ENCODE measurements at regions not wholly inside any gene's neighbourhood (a gene's known extent, or its start where the extent isn't known, plus 50 kb on each side); places are given as distances from the start of the nearest gene placed in this dataset.

DNA sequence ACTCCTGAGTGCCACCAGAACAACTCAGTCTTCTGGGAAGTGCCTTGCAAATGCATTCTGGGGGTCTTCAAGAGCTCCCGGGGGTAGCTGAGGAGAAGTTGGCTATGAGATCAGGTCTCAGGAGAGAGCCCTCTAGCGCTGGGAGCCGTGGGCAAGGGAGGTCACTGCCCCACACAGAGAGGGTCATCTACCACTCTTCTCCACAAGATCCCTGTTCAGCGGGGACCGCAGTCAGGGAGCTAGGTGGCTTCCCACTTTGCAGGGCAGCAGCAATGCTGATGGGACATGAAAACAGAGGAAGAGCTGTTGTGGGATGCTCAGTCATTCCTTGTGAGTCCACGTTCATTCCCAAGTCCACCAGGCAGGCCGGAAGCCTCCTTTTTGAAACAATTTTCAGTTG lies 66.6 kb downstream of the ACKR3 start (continued):
- TF ChIP-seq, protein P1, sequence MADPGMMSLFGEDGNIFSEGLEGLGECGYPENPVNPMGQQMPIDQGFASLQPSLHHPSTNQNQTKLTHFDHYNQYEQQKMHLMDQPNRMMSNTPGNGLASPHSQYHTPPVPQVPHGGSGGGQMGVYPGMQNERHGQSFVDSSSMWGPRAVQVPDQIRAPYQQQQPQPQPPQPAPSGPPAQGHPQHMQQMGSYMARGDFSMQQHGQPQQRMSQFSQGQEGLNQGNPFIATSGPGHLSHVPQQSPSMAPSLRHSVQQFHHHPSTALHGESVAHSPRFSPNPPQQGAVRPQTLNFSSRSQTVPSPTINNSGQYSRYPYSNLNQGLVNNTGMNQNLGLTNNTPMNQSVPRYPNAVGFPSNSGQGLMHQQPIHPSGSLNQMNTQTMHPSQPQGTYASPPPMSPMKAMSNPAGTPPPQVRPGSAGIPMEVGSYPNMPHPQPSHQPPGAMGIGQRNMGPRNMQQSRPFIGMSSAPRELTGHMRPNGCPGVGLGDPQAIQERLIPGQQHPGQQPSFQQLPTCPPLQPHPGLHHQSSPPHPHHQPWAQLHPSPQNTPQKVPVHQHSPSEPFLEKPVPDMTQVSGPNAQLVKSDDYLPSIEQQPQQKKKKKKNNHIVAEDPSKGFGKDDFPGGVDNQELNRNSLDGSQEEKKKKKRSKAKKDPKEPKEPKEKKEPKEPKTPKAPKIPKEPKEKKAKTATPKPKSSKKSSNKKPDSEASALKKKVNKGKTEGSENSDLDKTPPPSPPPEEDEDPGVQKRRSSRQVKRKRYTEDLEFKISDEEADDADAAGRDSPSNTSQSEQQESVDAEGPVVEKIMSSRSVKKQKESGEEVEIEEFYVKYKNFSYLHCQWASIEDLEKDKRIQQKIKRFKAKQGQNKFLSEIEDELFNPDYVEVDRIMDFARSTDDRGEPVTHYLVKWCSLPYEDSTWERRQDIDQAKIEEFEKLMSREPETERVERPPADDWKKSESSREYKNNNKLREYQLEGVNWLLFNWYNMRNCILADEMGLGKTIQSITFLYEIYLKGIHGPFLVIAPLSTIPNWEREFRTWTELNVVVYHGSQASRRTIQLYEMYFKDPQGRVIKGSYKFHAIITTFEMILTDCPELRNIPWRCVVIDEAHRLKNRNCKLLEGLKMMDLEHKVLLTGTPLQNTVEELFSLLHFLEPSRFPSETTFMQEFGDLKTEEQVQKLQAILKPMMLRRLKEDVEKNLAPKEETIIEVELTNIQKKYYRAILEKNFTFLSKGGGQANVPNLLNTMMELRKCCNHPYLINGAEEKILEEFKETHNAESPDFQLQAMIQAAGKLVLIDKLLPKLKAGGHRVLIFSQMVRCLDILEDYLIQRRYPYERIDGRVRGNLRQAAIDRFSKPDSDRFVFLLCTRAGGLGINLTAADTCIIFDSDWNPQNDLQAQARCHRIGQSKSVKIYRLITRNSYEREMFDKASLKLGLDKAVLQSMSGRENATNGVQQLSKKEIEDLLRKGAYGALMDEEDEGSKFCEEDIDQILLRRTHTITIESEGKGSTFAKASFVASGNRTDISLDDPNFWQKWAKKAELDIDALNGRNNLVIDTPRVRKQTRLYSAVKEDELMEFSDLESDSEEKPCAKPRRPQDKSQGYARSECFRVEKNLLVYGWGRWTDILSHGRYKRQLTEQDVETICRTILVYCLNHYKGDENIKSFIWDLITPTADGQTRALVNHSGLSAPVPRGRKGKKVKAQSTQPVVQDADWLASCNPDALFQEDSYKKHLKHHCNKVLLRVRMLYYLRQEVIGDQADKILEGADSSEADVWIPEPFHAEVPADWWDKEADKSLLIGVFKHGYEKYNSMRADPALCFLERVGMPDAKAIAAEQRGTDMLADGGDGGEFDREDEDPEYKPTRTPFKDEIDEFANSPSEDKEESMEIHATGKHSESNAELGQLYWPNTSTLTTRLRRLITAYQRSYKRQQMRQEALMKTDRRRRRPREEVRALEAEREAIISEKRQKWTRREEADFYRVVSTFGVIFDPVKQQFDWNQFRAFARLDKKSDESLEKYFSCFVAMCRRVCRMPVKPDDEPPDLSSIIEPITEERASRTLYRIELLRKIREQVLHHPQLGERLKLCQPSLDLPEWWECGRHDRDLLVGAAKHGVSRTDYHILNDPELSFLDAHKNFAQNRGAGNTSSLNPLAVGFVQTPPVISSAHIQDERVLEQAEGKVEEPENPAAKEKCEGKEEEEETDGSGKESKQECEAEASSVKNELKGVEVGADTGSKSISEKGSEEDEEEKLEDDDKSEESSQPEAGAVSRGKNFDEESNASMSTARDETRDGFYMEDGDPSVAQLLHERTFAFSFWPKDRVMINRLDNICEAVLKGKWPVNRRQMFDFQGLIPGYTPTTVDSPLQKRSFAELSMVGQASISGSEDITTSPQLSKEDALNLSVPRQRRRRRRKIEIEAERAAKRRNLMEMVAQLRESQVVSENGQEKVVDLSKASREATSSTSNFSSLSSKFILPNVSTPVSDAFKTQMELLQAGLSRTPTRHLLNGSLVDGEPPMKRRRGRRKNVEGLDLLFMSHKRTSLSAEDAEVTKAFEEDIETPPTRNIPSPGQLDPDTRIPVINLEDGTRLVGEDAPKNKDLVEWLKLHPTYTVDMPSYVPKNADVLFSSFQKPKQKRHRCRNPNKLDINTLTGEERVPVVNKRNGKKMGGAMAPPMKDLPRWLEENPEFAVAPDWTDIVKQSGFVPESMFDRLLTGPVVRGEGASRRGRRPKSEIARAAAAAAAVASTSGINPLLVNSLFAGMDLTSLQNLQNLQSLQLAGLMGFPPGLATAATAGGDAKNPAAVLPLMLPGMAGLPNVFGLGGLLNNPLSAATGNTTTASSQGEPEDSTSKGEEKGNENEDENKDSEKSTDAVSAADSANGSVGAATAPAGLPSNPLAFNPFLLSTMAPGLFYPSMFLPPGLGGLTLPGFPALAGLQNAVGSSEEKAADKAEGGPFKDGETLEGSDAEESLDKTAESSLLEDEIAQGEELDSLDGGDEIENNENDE (IDR thresholded peaks at IDR 0.05; ENCODE audit: insufficient replicate concordance, low read length) = no peak
- TF ChIP-seq EZH2 (IDR thresholded peaks at IDR 0.05; ENCODE audit: low read depth, low read length, severe bottlenecking) (no peak), HDAC6 (IDR thresholded peaks at IDR 0.05; ENCODE audit: low read depth, low read length) (no peak), TAF7 (optimal IDR thresholded peaks at IDR 0.05; ENCODE audit: borderline replicate concordance, low read depth, low read length) (no peak)
- TF ChIP-seq, protein P2, sequence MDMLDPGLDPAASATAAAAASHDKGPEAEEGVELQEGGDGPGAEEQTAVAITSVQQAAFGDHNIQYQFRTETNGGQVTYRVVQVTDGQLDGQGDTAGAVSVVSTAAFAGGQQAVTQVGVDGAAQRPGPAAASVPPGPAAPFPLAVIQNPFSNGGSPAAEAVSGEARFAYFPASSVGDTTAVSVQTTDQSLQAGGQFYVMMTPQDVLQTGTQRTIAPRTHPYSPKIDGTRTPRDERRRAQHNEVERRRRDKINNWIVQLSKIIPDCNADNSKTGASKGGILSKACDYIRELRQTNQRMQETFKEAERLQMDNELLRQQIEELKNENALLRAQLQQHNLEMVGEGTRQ (IDR thresholded peaks at IDR 0.05; ENCODE audit: low read length) = no peak

Data from H1 (cell line).